ENCODE measurements at regions not wholly inside any gene's neighbourhood (a gene's known extent, or its start where the extent isn't known, plus 50 kb on each side); places are given as distances from the start of the nearest gene placed in this dataset.
"Not testable (repeated sequence)": the region's sequence is repeated elsewhere in the genome, so short reads cannot be mapped to it uniquely, and the experiment has no call there.

GRCh38 chr1:157312082-157312812 is 174.1 kb upstream of the ETV3 start:
- H3K4me3 Mint-ChIP-seq = no peak overlapping the region
- DNase-seq = no peak
- no peaks in the 10 kb centered on the region for H3K36me3 Mint-ChIP-seq (ENCODE audit: low read depth)
- H3K4me1 Mint-ChIP-seq (ENCODE audit: low read depth) = no peaks in the 10 kb centered on the region
- H3K27me3 Mint-ChIP-seq = peaks cover 49% of the 10 kb centered on the region
- no peak overlapping the region for H3K27ac Mint-ChIP-seq
- H3K9me3 Mint-ChIP-seq = peaks cover 9% of the 10 kb centered on the region

- no peaks in the 10 kb centered on the region for H3K4me1 Mint-ChIP-seq (ENCODE audit: low read depth)
- no peak overlapping the region for H3K4me3 Mint-ChIP-seq
- peaks cover 49% of the 10 kb centered on the region for H3K27me3 Mint-ChIP-seq
- H3K36me3 Mint-ChIP-seq (ENCODE audit: low read depth) = no peaks in the 10 kb centered on the region
- peaks cover 3% of the 10 kb centered on the region for H3K9me3 Mint-ChIP-seq
- no peak for DNase-seq
- H3K27ac Mint-ChIP-seq = no peak overlapping the region
Observed at GRCh38 chr1:157311730-157312081, 173.5 kb upstream of the ETV3 start.

- not testable (repeated sequence) for DNase-seq; H3K27ac Mint-ChIP-seq; H3K4me3 Mint-ChIP-seq; H3K36me3 Mint-ChIP-seq (ENCODE audit: low read depth); H3K4me1 Mint-ChIP-seq (ENCODE audit: low read depth); H3K9me3 Mint-ChIP-seq
- peaks cover 49% of the 10 kb centered on the region for H3K27me3 Mint-ChIP-seq
Observed at GRCh38 chr1:157310805-157311729, 172.9 kb upstream of the ETV3 start.

- H3K4me1 Mint-ChIP-seq (ENCODE audit: low read depth) = no peaks in the 10 kb centered on the region
- H3K27me3 Mint-ChIP-seq = peaks cover 49% of the 10 kb centered on the region
- no peak overlapping the region for H3K4me3 Mint-ChIP-seq
Observed at GRCh38 chr1:157310401-157310800, 172.2 kb upstream of the ETV3 start.

GRCh38 chr1:157307491-157307890 is 169.3 kb upstream of the ETV3 start:
- Mint-ChIP-seq H3K27me3 (peaks cover 29% of the 10 kb centered on the region), H3K9me3 (no peaks in the 10 kb centered on the region), H3K4me3 (no peak overlapping the region), H3K27ac (no peak overlapping the region), H3K4me1 (ENCODE audit: low read depth) (no peaks in the 10 kb centered on the region), H3K36me3 (ENCODE audit: low read depth) (no peaks in the 10 kb centered on the region)
- no peak for DNase-seq

More at GRCh38 chr1:157310401-157310800, 172.2 kb upstream of the ETV3 start:
- no peaks in the 10 kb centered on the region for H3K36me3 Mint-ChIP-seq (ENCODE audit: low read depth)
- H3K9me3 Mint-ChIP-seq = no peaks in the 10 kb centered on the region
- DNase-seq = no peak
- no peak overlapping the region for H3K27ac Mint-ChIP-seq

GRCh38 chr1:157306896-157307295 is 168.7 kb upstream of the ETV3 start:
- Mint-ChIP-seq H3K9me3 (no peaks in the 10 kb centered on the region), H3K4me1 (ENCODE audit: low read depth) (no peaks in the 10 kb centered on the region), H3K27ac (no peak overlapping the region), H3K27me3 (peaks cover 23% of the 10 kb centered on the region), H3K36me3 (ENCODE audit: low read depth) (no peaks in the 10 kb centered on the region), H3K4me3 (no peak overlapping the region)
- no peak for DNase-seq

- Mint-ChIP-seq H3K36me3 (ENCODE audit: low read depth) (no peaks in the 10 kb centered on the region), H3K4me1 (ENCODE audit: low read depth) (no peaks in the 10 kb centered on the region), H3K9me3 (no peaks in the 10 kb centered on the region), H3K4me3 (no peak overlapping the region), H3K27me3 (no peaks in the 10 kb centered on the region), H3K27ac (no peak overlapping the region)
- DNase-seq = no peak
Observed at GRCh38 chr1:157304271-157304670, 166.1 kb upstream of the ETV3 start.

GRCh38 chr1:157302724-157303123 is 164.5 kb upstream of the ETV3 start:
- no peak for DNase-seq
- no peaks in the 10 kb centered on the region for H3K36me3 Mint-ChIP-seq (ENCODE audit: low read depth)
- no peaks in the 10 kb centered on the region for H3K4me1 Mint-ChIP-seq (ENCODE audit: low read depth)
- H3K4me3 Mint-ChIP-seq = no peak overlapping the region
- no peaks in the 10 kb centered on the region for H3K9me3 Mint-ChIP-seq
- H3K27me3 Mint-ChIP-seq = no peaks in the 10 kb centered on the region
- H3K27ac Mint-ChIP-seq = no peak overlapping the region

- H3K9me3 Mint-ChIP-seq = no peaks in the 10 kb centered on the region
- no peak overlapping the region for H3K27ac Mint-ChIP-seq
- H3K4me1 Mint-ChIP-seq (ENCODE audit: low read depth) = no peaks in the 10 kb centered on the region
- H3K27me3 Mint-ChIP-seq = no peaks in the 10 kb centered on the region
- H3K4me3 Mint-ChIP-seq = no peak overlapping the region
- DNase-seq = no peak
- H3K36me3 Mint-ChIP-seq (ENCODE audit: low read depth) = no peaks in the 10 kb centered on the region
Observed at GRCh38 chr1:157302199-157302497, 164.0 kb upstream of the ETV3 start.

GRCh38 chr1:157301477-157302198 is 163.4 kb upstream of the ETV3 start:
- Mint-ChIP-seq H3K27ac (no peak overlapping the region), H3K4me1 (ENCODE audit: low read depth) (no peaks in the 10 kb centered on the region), H3K4me3 (no peak overlapping the region), H3K36me3 (ENCODE audit: low read depth) (no peaks in the 10 kb centered on the region), H3K27me3 (no peaks in the 10 kb centered on the region), H3K9me3 (no peaks in the 10 kb centered on the region)
- no peak for DNase-seq

GRCh38 chr1:157294387-157295145 is 156.4 kb upstream of the ETV3 start:
- H3K36me3 Mint-ChIP-seq (ENCODE audit: low read depth); H3K27ac Mint-ChIP-seq; H3K4me1 Mint-ChIP-seq (ENCODE audit: low read depth); H3K4me3 Mint-ChIP-seq; H3K9me3 Mint-ChIP-seq; DNase-seq: not testable (repeated sequence)
- peaks cover 20% of the 10 kb centered on the region for H3K27me3 Mint-ChIP-seq

- H3K4me1 Mint-ChIP-seq (ENCODE audit: low read depth) = no peaks in the 10 kb centered on the region
- H3K27ac Mint-ChIP-seq = no peak overlapping the region
- no peaks in the 10 kb centered on the region for H3K36me3 Mint-ChIP-seq (ENCODE audit: low read depth)
- H3K27me3 Mint-ChIP-seq = peaks cover 32% of the 10 kb centered on the region
- no peaks in the 10 kb centered on the region for H3K9me3 Mint-ChIP-seq
- no peak for DNase-seq
- H3K4me3 Mint-ChIP-seq = no peak overlapping the region
Observed at GRCh38 chr1:157292809-157293564, 154.8 kb upstream of the ETV3 start.

GRCh38 chr1:157292302-157292701 is 154.1 kb upstream of the ETV3 start:
- no peaks in the 10 kb centered on the region for H3K9me3 Mint-ChIP-seq
- no peak overlapping the region for H3K4me3 Mint-ChIP-seq
- peaks cover 38% of the 10 kb centered on the region for H3K27me3 Mint-ChIP-seq
- no peaks in the 10 kb centered on the region for H3K4me1 Mint-ChIP-seq (ENCODE audit: low read depth)
- no peak overlapping the region for H3K27ac Mint-ChIP-seq
- no peak for DNase-seq
- H3K36me3 Mint-ChIP-seq (ENCODE audit: low read depth) = no peaks in the 10 kb centered on the region

GRCh38 chr1:157291083-157291482 is 152.9 kb upstream of the ETV3 start:
- Mint-ChIP-seq H3K27ac (no peak overlapping the region), H3K36me3 (ENCODE audit: low read depth) (no peaks in the 10 kb centered on the region), H3K27me3 (peaks cover 43% of the 10 kb centered on the region), H3K4me3 (no peak overlapping the region), H3K4me1 (ENCODE audit: low read depth) (no peaks in the 10 kb centered on the region), H3K9me3 (no peaks in the 10 kb centered on the region)
- DNase-seq = no peak

Measured in activated T-cell treated with anti-CD3 and anti-CD28 coated beads, Interleukin-2, amount 50 U/mL, for 24 hours (primary cell).